SK-MEL-5 (cell line): ENCODE measurements at regions not wholly inside any gene's neighbourhood (a gene's known extent, or its start where the extent isn't known, plus 50 kb on each side); places are given as distances from the start of the nearest gene placed in this dataset.
"Not testable (repeated sequence)": the region's sequence is repeated elsewhere in the genome, so short reads cannot be mapped to it uniquely, and the experiment has no call there.

Source experiments
- DNase-seq: peaks from one replicate; pipeline ENCODE4 v3.0.0-alpha.2; 2016; ENCODE audit warnings: low read depth, low spot score
- in situ Hi-C: cut with HindIII; loops from 2 replicates; pipeline ENCODE4 v1.10.0; 2016; ENCODE audit warnings: low sequenced_read_pairs, high pct_unique_total_duplicates, low pct_unique_long_range_greater_than_20kb

- no peak for DNase-seq
- in situ Hi-C loops, result no loop called here
Measured at GRCh38 chrX:128619490-128619889, 567.3 kb upstream of the ACTRT1 start.

GRCh38 chrX:128616933-128617332 is 564.7 kb upstream of the ACTRT1 start:
- in situ Hi-C loops, result no loop called here
- DNase-seq, result no peak

GRCh38 chrX:128606817-128607216 is 554.6 kb upstream of the ACTRT1 start:
- DNase-seq, in situ Hi-C loops: not testable (repeated sequence)

GRCh38 chrX:128606357-128606756 is 554.2 kb upstream of the ACTRT1 start:
- in situ Hi-C loops, DNase-seq: not testable (repeated sequence)

- in situ Hi-C loops, result no loop called here
- no peak for DNase-seq
Measured at GRCh38 chrX:128601706-128602105, 549.5 kb upstream of the ACTRT1 start.

GRCh38 chrX:128599632-128600031 is 547.4 kb upstream of the ACTRT1 start:
- in situ Hi-C loops, result no loop called here

GRCh38 chrX:128582036-128582435 is 529.8 kb upstream of the ACTRT1 start:
- in situ Hi-C loops, result no loop called here
- no peak for DNase-seq

More at GRCh38 chrX:128599632-128600031, 547.4 kb upstream of the ACTRT1 start:
- DNase-seq, result no peak

GRCh38 chrX:128581615-128582014 is 529.4 kb upstream of the ACTRT1 start:
- DNase-seq, result no peak
- in situ Hi-C loops, result no loop called here

GRCh38 chrX:128543114-128543513 is 490.9 kb upstream of the ACTRT1 start:
- DNase-seq, result no peak

GRCh38 chrX:128518508-128518907 is 466.3 kb upstream of the ACTRT1 start:
- DNase-seq, result peak; percentile 21
- in situ Hi-C loops, result no loop called here

More at GRCh38 chrX:128543114-128543513, 490.9 kb upstream of the ACTRT1 start:
- in situ Hi-C loops, result no loop called here

GRCh38 chrX:128517691-128518090 is 465.5 kb upstream of the ACTRT1 start:
- in situ Hi-C loops, result no loop called here
- no peak for DNase-seq

- no peak for DNase-seq
- in situ Hi-C loops, result no loop called here
Measured at GRCh38 chrX:128504496-128504895, 452.3 kb upstream of the ACTRT1 start.

GRCh38 chrX:128464116-128464515 is 411.9 kb upstream of the ACTRT1 start:
- in situ Hi-C loops, result no loop called here
- no peak for DNase-seq

GRCh38 chrX:128460835-128461234 is 408.6 kb upstream of the ACTRT1 start:
- in situ Hi-C loops, result no loop called here
- peak; percentile 11 for DNase-seq

GRCh38 chrX:128458888-128459287 is 406.7 kb upstream of the ACTRT1 start:
- DNase-seq, result no peak
- in situ Hi-C loops, result no loop called here

GRCh38 chrX:128457674-128458073 is 405.5 kb upstream of the ACTRT1 start:
- no peak for DNase-seq
- in situ Hi-C loops, result no loop called here

- no peak for DNase-seq
- in situ Hi-C loops, result no loop called here
Measured at GRCh38 chrX:128439159-128439558, 387.0 kb upstream of the ACTRT1 start.

- DNase-seq, result no peak
- in situ Hi-C loops, result no loop called here
Measured at GRCh38 chrX:128438082-128438481, 385.9 kb upstream of the ACTRT1 start.

GRCh38 chrX:128436397-128437103 is 384.3 kb upstream of the ACTRT1 start:
- in situ Hi-C loops, result no loop called here
- DNase-seq, result no peak

- in situ Hi-C loops, result no loop called here
Measured at GRCh38 chrX:128425546-128425945, 373.3 kb upstream of the ACTRT1 start.

More at GRCh38 chrX:128425546-128425945, 373.3 kb upstream of the ACTRT1 start:
- DNase-seq, result no peak
